ENCODE measurements at regions not wholly inside any gene's neighbourhood (a gene's known extent, or its start where the extent isn't known, plus 50 kb on each side); places are given as distances from the start of the nearest gene placed in this dataset.

GRCh38 chr17:13917634-13918033 is 151.7 kb upstream of the COX10 start:
- Mint-ChIP-seq H3K4me1 (ENCODE audit: low read depth, unreplicated experiment) (peaks cover 9% of the 10 kb centered on the region), H3K4me3 (ENCODE audit: unreplicated experiment) (no peak overlapping the region), H3K27me3 (ENCODE audit: unreplicated experiment) (peaks cover 3% of the 10 kb centered on the region), H3K27ac (ENCODE audit: unreplicated experiment) (no peak overlapping the region), H3K9me3 (ENCODE audit: unreplicated experiment) (peaks cover 1% of the 10 kb centered on the region), H3K36me3 (ENCODE audit: unreplicated experiment) (peaks cover 16% of the 10 kb centered on the region)
- TF ChIP-seq, protein P1, sequence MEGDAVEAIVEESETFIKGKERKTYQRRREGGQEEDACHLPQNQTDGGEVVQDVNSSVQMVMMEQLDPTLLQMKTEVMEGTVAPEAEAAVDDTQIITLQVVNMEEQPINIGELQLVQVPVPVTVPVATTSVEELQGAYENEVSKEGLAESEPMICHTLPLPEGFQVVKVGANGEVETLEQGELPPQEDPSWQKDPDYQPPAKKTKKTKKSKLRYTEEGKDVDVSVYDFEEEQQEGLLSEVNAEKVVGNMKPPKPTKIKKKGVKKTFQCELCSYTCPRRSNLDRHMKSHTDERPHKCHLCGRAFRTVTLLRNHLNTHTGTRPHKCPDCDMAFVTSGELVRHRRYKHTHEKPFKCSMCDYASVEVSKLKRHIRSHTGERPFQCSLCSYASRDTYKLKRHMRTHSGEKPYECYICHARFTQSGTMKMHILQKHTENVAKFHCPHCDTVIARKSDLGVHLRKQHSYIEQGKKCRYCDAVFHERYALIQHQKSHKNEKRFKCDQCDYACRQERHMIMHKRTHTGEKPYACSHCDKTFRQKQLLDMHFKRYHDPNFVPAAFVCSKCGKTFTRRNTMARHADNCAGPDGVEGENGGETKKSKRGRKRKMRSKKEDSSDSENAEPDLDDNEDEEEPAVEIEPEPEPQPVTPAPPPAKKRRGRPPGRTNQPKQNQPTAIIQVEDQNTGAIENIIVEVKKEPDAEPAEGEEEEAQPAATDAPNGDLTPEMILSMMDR (IDR thresholded peaks at IDR 0.05; ENCODE audit: partially characterized antibody, unreplicated experiment): no peak
- no peak for DNase-seq

DNA sequence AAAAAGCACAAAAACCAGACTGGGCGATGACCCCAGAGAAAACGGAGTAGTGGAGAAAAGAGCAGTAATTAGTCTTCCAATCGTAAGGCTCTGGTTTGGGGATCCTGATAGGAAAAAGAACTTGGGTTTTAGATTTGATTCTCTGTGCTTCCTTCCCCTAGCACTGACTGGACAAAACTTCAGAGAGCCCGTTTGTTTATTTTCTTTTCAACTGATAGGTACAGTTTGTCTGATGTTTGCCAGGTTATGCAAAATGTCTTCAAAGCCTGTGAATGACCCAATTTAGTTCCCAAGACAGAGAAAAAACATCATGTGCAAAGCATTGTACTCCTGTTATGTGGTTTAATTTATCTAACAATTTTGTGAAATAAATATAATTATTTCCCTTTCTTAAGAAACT is 151.1 kb upstream of the COX10 start:
- no peak for DNase-seq
- Mint-ChIP-seq H3K4me1 (ENCODE audit: low read depth, unreplicated experiment) (peaks cover 10% of the 10 kb centered on the region), H3K27ac (ENCODE audit: unreplicated experiment) (no peak overlapping the region), H3K36me3 (ENCODE audit: unreplicated experiment) (peaks cover 11% of the 10 kb centered on the region), H3K27me3 (ENCODE audit: unreplicated experiment) (peaks cover 3% of the 10 kb centered on the region), H3K4me3 (ENCODE audit: unreplicated experiment) (no peak overlapping the region), H3K9me3 (ENCODE audit: unreplicated experiment) (peaks cover 1% of the 10 kb centered on the region)
- TF ChIP-seq, protein P1 (IDR thresholded peaks at IDR 0.05; ENCODE audit: partially characterized antibody, unreplicated experiment): no peak

DNA sequence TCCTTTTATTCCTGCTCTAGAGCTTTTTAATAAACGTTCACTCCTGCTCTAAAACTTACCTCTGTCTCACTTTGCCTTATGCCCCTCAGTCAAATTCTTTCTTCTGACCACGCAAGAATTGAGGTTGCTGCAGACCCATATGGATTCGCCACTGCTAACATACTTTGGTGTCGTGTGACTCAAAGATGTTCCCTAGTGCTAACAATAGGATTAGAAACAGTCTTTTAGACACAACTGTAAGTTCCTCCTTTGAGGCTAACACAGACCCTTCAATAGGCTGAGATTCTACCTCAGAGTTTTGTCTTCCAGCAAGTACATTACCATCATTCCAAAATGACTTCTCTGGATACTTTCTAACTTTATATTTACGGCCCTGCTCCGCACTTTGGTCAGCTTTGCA is 149.5 kb upstream of the COX10 start:
- no peak overlapping the region for H3K4me3 Mint-ChIP-seq (ENCODE audit: unreplicated experiment)

GRCh38 chr17:13920413-13920812 is 148.9 kb upstream of the COX10 start:
- no peak for DNase-seq
- Mint-ChIP-seq H3K27me3 (ENCODE audit: unreplicated experiment) (peaks cover 3% of the 10 kb centered on the region), H3K27ac (ENCODE audit: unreplicated experiment) (no peak overlapping the region), H3K36me3 (ENCODE audit: unreplicated experiment) (peaks cover 7% of the 10 kb centered on the region), H3K9me3 (ENCODE audit: unreplicated experiment) (peaks cover 1% of the 10 kb centered on the region), H3K4me3 (ENCODE audit: unreplicated experiment) (no peak overlapping the region), H3K4me1 (ENCODE audit: low read depth, unreplicated experiment) (peaks cover 10% of the 10 kb centered on the region)
- TF ChIP-seq, protein P1 (IDR thresholded peaks at IDR 0.05; ENCODE audit: partially characterized antibody, unreplicated experiment): no peak

More for the DNA sequence above, 149.5 kb upstream of the COX10 start:
- DNase-seq: no peak
- peaks cover 1% of the 10 kb centered on the region for H3K9me3 Mint-ChIP-seq (ENCODE audit: unreplicated experiment)
- peaks cover 3% of the 10 kb centered on the region for H3K27me3 Mint-ChIP-seq (ENCODE audit: unreplicated experiment)
- TF ChIP-seq, protein P1 (IDR thresholded peaks at IDR 0.05; ENCODE audit: partially characterized antibody, unreplicated experiment): no peak
- H3K36me3 Mint-ChIP-seq (ENCODE audit: unreplicated experiment): peaks cover 7% of the 10 kb centered on the region
- peaks cover 10% of the 10 kb centered on the region for H3K4me1 Mint-ChIP-seq (ENCODE audit: low read depth, unreplicated experiment)
- H3K27ac Mint-ChIP-seq (ENCODE audit: unreplicated experiment): no peak overlapping the region

- Mint-ChIP-seq H3K4me1 (ENCODE audit: low read depth, unreplicated experiment) (peaks cover 10% of the 10 kb centered on the region), H3K27ac (ENCODE audit: unreplicated experiment) (peak overlapping the region; percentile 23)
These were observed 147.2 kb upstream of the COX10 start for GRCh38 chr17:13921841-13922776.

More at GRCh38 chr17:13921841-13922776, 147.2 kb upstream of the COX10 start:
- Mint-ChIP-seq H3K9me3 (ENCODE audit: unreplicated experiment) (peaks cover 1% of the 10 kb centered on the region), H3K4me3 (ENCODE audit: unreplicated experiment) (peak overlapping the region; percentile 18), H3K36me3 (ENCODE audit: unreplicated experiment) (peaks cover 7% of the 10 kb centered on the region), H3K27me3 (ENCODE audit: unreplicated experiment) (peaks cover 3% of the 10 kb centered on the region)
- DNase-seq: no peak
- TF ChIP-seq, protein P1 (IDR thresholded peaks at IDR 0.05; ENCODE audit: partially characterized antibody, unreplicated experiment): no peak
